HCT116 (cell line): ENCODE measurements at regions not wholly inside any gene's neighbourhood (a gene's known extent, or its start where the extent isn't known, plus 50 kb on each side); places are given as distances from the start of the nearest gene placed in this dataset.

Experiments
- ELF1 ChIP-seq: IDR thresholded peaks from 2 replicates; pipeline ENCODE4 v1.6.1; 2012; ENCODE audit warnings: low read depth, borderline replicate concordance
- EZH2 ChIP-seq: fragments of 200-600 bp; sonication (generic); IDR thresholded peaks from 2 replicates; pipeline ENCODE4 v1.6.1; 2017; ENCODE audit warnings: antibody characterized with exemption, mixed run types
- MAX ChIP-seq: IDR thresholded peaks from 2 replicates; pipeline ENCODE4 v1.6.1; 2012
- POLR2A ChIP-seq: IDR thresholded peaks from 2 replicates; pipeline ENCODE4 v1.7.0; 2011; ENCODE audit warnings: borderline replicate concordance; ENCODE audit not compliant: insufficient read depth, insufficient read length; ENCODE audit errors: extremely low read depth
- POLR2AphosphoS5 ChIP-seq: IDR thresholded peaks from 2 replicates; pipeline ENCODE4 v1.6.1; 2011; ENCODE audit warnings: mild to moderate bottlenecking, low read depth, low read length, moderate library complexity
- RAD21 ChIP-seq: IDR thresholded peaks from 2 replicates; pipeline ENCODE4 v1.6.1; 2012; ENCODE audit warnings: low read depth, mild to moderate bottlenecking
- ZNF274 ChIP-seq: fragments of 200-500 bp; sonication (Bioruptor generic); IDR thresholded peaks from 2 replicates; pipeline ENCODE4 v1.6.1; 2014; ENCODE audit warnings: mild to moderate bottlenecking, low read depth, low read length, inconsistent platforms
- TF ChIP-seq, protein P1 (sequence below), 3 experiments: fragments of 200-600 bp in 1 of 3; sonication (generic) in 1 of 3; IDR thresholded peaks in 2 of 3; conservative IDR thresholded peaks in 1 of 3; 2 replicates each; pipeline ENCODE4 v1.5.1; 2012 to 2017; ENCODE audit warnings: low read depth in 2 of 3, low read length in 2 of 3, antibody characterized with exemption in 1 of 3, borderline replicate concordance in 1 of 3, control low read depth in 1 of 3, mild to moderate bottlenecking in 1 of 3, mixed read lengths in 1 of 3, mixed run types in 1 of 3, moderate library complexity in 1 of 3; ENCODE audit not compliant: insufficient read depth in 1 of 3

- TF ChIP-seq, protein P1, sequence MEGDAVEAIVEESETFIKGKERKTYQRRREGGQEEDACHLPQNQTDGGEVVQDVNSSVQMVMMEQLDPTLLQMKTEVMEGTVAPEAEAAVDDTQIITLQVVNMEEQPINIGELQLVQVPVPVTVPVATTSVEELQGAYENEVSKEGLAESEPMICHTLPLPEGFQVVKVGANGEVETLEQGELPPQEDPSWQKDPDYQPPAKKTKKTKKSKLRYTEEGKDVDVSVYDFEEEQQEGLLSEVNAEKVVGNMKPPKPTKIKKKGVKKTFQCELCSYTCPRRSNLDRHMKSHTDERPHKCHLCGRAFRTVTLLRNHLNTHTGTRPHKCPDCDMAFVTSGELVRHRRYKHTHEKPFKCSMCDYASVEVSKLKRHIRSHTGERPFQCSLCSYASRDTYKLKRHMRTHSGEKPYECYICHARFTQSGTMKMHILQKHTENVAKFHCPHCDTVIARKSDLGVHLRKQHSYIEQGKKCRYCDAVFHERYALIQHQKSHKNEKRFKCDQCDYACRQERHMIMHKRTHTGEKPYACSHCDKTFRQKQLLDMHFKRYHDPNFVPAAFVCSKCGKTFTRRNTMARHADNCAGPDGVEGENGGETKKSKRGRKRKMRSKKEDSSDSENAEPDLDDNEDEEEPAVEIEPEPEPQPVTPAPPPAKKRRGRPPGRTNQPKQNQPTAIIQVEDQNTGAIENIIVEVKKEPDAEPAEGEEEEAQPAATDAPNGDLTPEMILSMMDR (IDR thresholded peaks at IDR 0.05 in 2 of 3, conservative IDR thresholded peaks at IDR 0.05 in 1 of 3; ENCODE audit: borderline replicate concordance in 1 of 3, insufficient read depth in 1 of 3, low read depth in 2 of 3, low read length in 2 of 3), result no peak
- TF ChIP-seq RAD21, result no peak
- no peak for TF ChIP-seq POLR2AphosphoS5
- no peak for TF ChIP-seq ELF1
- no peak for TF ChIP-seq POLR2A
- TF ChIP-seq MAX, result no peak
- TF ChIP-seq EZH2, result no peak
- TF ChIP-seq ZNF274, result no peak
These were observed 186.5 kb upstream of the ATP6AP2 start for GRCh38 chrX:40394302-40394701.
